MM.1S (cell line): ENCODE measurements at regions not wholly inside any gene's neighbourhood (a gene's known extent, or its start where the extent isn't known, plus 50 kb on each side); places are given as distances from the start of the nearest gene placed in this dataset.

Source experiments
- CTCF ChIP-seq: fragments of 300-600 bp; sonication (generic); IDR thresholded peaks from 2 replicates; pipeline ENCODE4 v1.5.1; 2016; ENCODE audit warnings: antibody characterized with exemption, low read length, mixed read lengths
- EZH2 ChIP-seq: fragments of 300-600 bp; sonication (generic); optimal IDR thresholded peaks from 2 replicates; pipeline ENCODE3; 2017; ENCODE audit warnings: low read depth, mild to moderate bottlenecking, antibody characterized with exemption, low read length, mixed read lengths

DNA sequence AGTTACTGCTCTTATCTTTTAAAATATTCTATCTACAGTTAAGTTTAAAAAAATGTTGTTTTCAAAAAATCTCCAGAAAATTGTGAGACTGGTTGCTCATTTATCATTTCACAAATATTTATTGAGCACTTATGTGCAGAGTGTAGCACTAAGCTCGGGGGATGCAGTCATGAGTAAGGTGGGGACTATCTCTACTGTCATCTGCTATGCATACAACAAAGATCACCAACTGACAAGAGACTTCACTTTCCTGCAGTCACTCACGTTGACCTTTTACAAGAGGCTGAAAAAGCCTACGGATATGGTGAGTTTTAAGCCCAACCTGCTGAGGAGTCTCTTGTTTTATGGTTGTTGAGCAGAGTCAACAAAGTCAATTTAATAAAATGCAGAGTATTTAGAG lies 392.5 kb downstream of the KLF12 start:
- TF ChIP-seq CTCF (no peak), EZH2 (no peak)
